Ureter (tissue), 1 donor: ENCODE measurements at regions not wholly inside any gene's neighbourhood (a gene's known extent, or its start where the extent isn't known, plus 50 kb on each side); places are given as distances from the start of the nearest gene placed in this dataset.
"Not testable (repeated sequence)": the region's sequence is repeated elsewhere in the genome, so short reads cannot be mapped to it uniquely, and the experiment has no call there.

Experiments
- DNase-seq: peaks from one replicate; pipeline ENCODE4 v3.0.0-alpha.2; 2020; ENCODE audit warnings: low spot score
- donor health status: DM: yes; HTN: yes; CAD: no.

- no peak for DNase-seq
Measured at GRCh38 chr16:26982422-26982821, 84.3 kb upstream of the C16orf82 start.

- no peak for DNase-seq
Measured at GRCh38 chr16:26983426-26983825, 83.3 kb upstream of the C16orf82 start.

GRCh38 chr16:26985100-26986065, 81.3 kb upstream of the C16orf82 start:
- no peak for DNase-seq

- no peak for DNase-seq
Measured at GRCh38 chr16:26987597-26988010, 79.1 kb upstream of the C16orf82 start.

DNA sequence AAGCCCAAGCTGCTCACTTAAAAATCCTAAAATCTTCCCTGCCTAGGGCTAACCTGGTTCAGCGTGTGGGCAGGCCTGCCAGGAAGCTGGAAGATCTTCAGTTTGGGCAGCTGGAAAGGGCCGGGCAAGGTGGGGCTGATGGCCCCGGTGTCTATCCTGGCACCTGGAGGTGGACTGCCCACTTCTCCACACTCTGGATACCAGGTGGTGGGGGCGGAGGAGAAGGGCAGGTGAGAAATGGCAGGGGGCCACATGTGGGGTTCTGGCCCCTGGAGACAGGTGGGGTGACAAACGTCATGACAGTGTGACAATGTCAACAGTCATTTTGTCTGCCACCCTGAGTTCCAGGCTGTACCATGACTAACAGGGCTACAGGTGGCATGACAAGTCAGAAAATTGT, 78.5 kb upstream of the C16orf82 start:
- no peak for DNase-seq

DNA sequence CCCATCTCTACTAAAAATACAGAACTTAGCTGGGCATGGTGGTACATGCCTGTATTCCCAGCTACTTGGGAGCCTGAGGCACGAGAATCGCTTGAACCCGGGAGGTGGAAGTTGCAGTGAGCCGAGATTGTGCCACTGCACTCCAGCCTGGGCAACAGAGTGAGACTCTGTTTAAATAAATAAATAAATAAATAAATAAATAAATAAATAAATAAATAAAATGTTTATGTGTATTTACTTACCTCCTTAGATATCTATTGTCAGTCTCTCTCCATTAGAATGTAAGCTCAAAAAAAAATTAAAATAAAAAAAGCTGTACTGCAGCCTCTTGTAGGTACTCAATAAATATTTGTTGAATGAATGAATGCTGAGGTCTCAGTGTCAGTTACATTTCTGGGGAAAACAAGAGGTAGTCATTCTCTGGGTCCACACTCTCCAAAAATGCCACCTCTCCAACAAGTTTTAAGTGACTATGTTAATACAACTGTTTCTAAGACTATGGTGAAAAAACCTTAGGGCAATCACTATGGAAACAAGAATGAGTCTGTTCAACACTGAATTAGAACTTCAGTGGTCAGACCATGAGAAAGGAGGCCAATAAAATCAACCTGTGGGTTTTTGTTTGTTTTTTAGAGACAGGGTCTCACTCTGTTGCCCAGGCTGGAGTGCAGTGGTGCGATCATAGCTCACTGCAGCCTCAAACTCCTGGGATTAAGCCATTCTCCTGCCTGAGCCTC, 76.2 kb upstream of the C16orf82 start:
- not testable (repeated sequence) for DNase-seq

DNA sequence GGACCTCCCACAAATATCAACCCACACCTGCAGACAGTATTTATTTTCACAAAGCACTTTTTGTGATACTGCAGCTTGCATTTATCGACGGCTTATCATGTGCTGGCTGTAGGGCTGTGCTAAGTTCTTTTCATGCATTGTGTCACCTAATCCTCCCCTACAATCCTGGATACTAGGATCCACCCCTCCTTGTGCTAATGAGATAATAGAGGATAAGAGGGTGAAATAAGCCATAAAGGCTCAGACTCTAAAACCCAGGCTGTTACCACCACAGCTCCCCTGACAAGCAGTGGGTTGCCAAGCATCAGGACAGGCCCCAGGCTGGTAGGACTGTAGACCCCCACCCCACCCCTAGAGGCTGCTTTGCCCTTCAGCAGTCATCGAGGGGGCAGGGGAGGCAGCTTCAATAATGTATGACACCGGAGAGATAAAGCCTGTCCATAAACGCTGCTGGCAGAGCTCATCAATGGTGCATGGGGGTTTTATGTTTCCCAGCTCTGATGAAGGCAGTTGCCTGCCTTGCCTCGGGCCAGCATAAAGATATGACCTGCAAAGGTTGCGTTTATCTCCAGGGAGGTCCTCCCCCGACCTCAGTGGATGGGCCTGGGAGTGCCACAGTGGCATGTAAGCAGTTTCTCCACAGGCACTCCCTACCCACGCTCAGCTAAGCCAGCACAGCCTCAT, 73.9 kb upstream of the C16orf82 start:
- no peak for DNase-seq

- no peak for DNase-seq
Measured at GRCh38 chr16:26993511-26993910, 73.2 kb upstream of the C16orf82 start.

DNA sequence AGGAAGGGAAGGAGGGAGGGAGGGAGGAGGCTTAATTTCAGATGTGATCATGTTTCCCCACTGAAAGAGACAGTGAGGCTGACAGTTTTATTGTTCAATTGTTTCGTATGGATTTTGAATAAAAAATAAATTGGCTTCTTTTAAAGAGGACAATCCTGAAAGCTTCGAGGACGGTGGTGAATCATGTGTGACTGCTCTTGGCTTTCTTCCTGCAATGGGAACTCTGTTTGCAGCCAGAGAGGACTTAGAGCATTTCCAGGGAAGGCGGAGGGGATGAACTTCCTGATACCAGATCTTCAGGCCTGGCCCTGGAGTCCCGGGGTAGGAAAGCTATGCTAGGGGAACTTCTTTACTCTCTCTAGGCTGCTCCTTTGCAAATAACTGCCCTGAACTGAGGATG, 72.8 kb upstream of the C16orf82 start:
- no peak for DNase-seq

DNA sequence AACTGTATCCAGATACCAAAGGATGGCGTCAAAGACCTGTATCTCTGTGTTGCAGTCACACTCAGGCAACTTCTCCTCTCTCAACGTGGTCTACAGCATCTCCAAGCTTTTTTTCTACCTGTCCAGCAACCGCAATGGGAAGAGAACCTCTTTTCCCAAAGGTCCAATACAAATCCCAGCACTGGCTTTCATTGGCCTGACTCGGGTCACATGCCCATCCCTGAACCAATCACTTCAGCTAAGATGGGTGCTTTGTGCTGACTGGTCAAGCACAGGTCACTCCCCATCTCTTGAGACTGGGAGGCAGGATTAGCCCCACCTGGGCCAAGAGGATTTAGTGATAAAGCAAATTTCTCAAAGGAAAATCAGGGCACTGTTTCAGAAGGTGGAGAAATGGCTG, 71.2 kb upstream of the C16orf82 start:
- no peak for DNase-seq

DNA sequence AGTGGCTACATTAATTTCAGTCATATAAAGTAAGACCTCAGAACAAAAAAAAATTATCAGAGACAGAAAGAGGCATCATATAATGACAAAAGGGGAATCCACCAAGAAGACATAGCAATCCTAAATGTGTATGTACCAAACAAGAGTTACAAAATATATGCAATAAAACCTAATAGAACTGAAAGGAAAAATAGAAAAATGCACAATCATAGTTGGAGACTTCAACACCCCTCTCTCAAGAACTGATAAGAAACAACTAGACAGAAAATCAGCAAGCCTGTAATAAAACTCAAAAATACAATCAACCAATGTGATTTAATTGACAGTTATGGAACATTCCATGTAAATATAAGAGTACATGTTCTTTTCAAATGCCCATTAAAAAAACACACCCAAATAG, 61.3 kb upstream of the C16orf82 start:
- no peak for DNase-seq
